ENCODE measurements at regions not wholly inside any gene's neighbourhood (a gene's known extent, or its start where the extent isn't known, plus 50 kb on each side); places are given as distances from the start of the nearest gene placed in this dataset.
"Not testable (repeated sequence)": the region's sequence is repeated elsewhere in the genome, so short reads cannot be mapped to it uniquely, and the experiment has no call there.

GRCh38 chr2:131671841-131672470 lies 144.3 kb downstream of the CCDC74A start:
- H3K27ac ChIP-seq; H3K27me3 ChIP-seq (ENCODE audit: insufficient read depth, low read depth, severe bottlenecking); H3K9me3 ChIP-seq (ENCODE audit: severe bottlenecking); H3K36me3 ChIP-seq; H3K4me3 ChIP-seq (ENCODE audit: low read depth, low read length); DNase-seq: not testable (repeated sequence)

- H3K27me3 ChIP-seq (ENCODE audit: insufficient read depth, low read depth, severe bottlenecking); H3K36me3 ChIP-seq; H3K27ac ChIP-seq; H3K9me3 ChIP-seq (ENCODE audit: severe bottlenecking): not testable (repeated sequence)
- TF ChIP-seq CTCF (IDR thresholded peaks at IDR 0.05; ENCODE audit: low read depth, low read length): peak; percentile 68
- peak overlapping the region; percentile 69 for H3K4me3 ChIP-seq (ENCODE audit: low read depth, low read length)
- DNase-seq: peak; percentile 77
Observed at GRCh38 chr2:131672471-131673399, 145.0 kb downstream of the CCDC74A start.

GRCh38 chr2:131673400-131674173 lies 145.9 kb downstream of the CCDC74A start:
- DNase-seq: peak; percentile 84
- TF ChIP-seq CTCF (IDR thresholded peaks at IDR 0.05; ENCODE audit: low read depth, low read length): peak; percentile 84
- Histone ChIP-seq H3K27me3 (ENCODE audit: insufficient read depth, low read depth, severe bottlenecking) (no peaks in the 10 kb centered on the region), H3K36me3 (no peaks in the 10 kb centered on the region), H3K27ac (no peak overlapping the region), H3K4me3 (ENCODE audit: low read depth, low read length) (peak overlapping the region; percentile 69), H3K9me3 (ENCODE audit: severe bottlenecking) (no peaks in the 10 kb centered on the region)

- Histone ChIP-seq H3K36me3 (no peaks in the 10 kb centered on the region), H3K27me3 (ENCODE audit: insufficient read depth, low read depth, severe bottlenecking) (no peaks in the 10 kb centered on the region), H3K4me3 (ENCODE audit: low read depth, low read length) (no peak overlapping the region), H3K9me3 (ENCODE audit: severe bottlenecking) (no peaks in the 10 kb centered on the region), H3K27ac (no peak overlapping the region)
- no peak for TF ChIP-seq CTCF (IDR thresholded peaks at IDR 0.05; ENCODE audit: low read depth, low read length)
- DNase-seq: no peak
Observed at GRCh38 chr2:131674174-131674507, 146.5 kb downstream of the CCDC74A start.

- DNase-seq; H3K27me3 ChIP-seq (ENCODE audit: insufficient read depth, low read depth, severe bottlenecking); H3K9me3 ChIP-seq (ENCODE audit: severe bottlenecking); H3K36me3 ChIP-seq: not testable (repeated sequence)
- peak overlapping the region; percentile 88 for H3K4me3 ChIP-seq (ENCODE audit: low read depth, low read length)
- peak overlapping the region; percentile 54 for H3K27ac ChIP-seq
Observed at GRCh38 chr2:131681611-131682121, 154.0 kb downstream of the CCDC74A start.

GRCh38 chr2:131682122-131682944 lies 154.6 kb downstream of the CCDC74A start:
- TF ChIP-seq CTCF (IDR thresholded peaks at IDR 0.05; ENCODE audit: low read depth, low read length): peak; percentile 34; the same call in 1 of the 2 replicates
- peak overlapping the region; percentile 88 for H3K4me3 ChIP-seq (ENCODE audit: low read depth, low read length)
- H3K27me3 ChIP-seq (ENCODE audit: insufficient read depth, low read depth, severe bottlenecking): no peaks in the 10 kb centered on the region
- peak; percentile 93 for DNase-seq
- H3K36me3 ChIP-seq: no peaks in the 10 kb centered on the region
- peak overlapping the region; percentile 54 for H3K27ac ChIP-seq
- H3K9me3 ChIP-seq (ENCODE audit: severe bottlenecking): no peaks in the 10 kb centered on the region

GRCh38 chr2:131682945-131683330 lies 155.2 kb downstream of the CCDC74A start:
- not testable (repeated sequence) for H3K27ac ChIP-seq

GRCh38 chr2:131684631-131685316 lies 157.1 kb downstream of the CCDC74A start:
- not testable (repeated sequence) for H3K36me3 ChIP-seq; H3K27ac ChIP-seq; H3K27me3 ChIP-seq (ENCODE audit: insufficient read depth, low read depth, severe bottlenecking); H3K4me3 ChIP-seq (ENCODE audit: low read depth, low read length); DNase-seq; H3K9me3 ChIP-seq (ENCODE audit: severe bottlenecking)

More at GRCh38 chr2:131682945-131683330, 155.2 kb downstream of the CCDC74A start:
- not testable (repeated sequence) for DNase-seq; H3K9me3 ChIP-seq (ENCODE audit: severe bottlenecking); H3K36me3 ChIP-seq; H3K27me3 ChIP-seq (ENCODE audit: insufficient read depth, low read depth, severe bottlenecking)
- peak overlapping the region; percentile 88 for H3K4me3 ChIP-seq (ENCODE audit: low read depth, low read length)
